Thyroid gland (tissue), 4 donors: ENCODE measurements at regions not wholly inside any gene's neighbourhood (a gene's known extent, or its start where the extent isn't known, plus 50 kb on each side); places are given as distances from the start of the nearest gene placed in this dataset.

Source experiments
- POLR2A ChIP-seq, 2 donors: fragments of 450-650 bp; IDR thresholded peaks; one replicate each; pipeline ENCODE4 v1.6.1; 2017; ENCODE audit warnings: antibody characterized with exemption in 2 of 2, mild to moderate bottlenecking in 2 of 2, moderate library complexity in 1 of 2
- TF ChIP-seq, protein P1 (sequence below), 6 experiments: fragments of 200-600 bp in 3 of 6; fragments of 450-650 bp in 3 of 6; sonication (generic) in 3 of 6; IDR thresholded peaks; one replicate each; pipeline ENCODE4 v1.5.1; 2016 to 2019; ENCODE audit warnings: antibody characterized with exemption in 6 of 6, mild to moderate bottlenecking in 2 of 6, inconsistent platforms in 1 of 6, moderate library complexity in 1 of 6

DNA sequence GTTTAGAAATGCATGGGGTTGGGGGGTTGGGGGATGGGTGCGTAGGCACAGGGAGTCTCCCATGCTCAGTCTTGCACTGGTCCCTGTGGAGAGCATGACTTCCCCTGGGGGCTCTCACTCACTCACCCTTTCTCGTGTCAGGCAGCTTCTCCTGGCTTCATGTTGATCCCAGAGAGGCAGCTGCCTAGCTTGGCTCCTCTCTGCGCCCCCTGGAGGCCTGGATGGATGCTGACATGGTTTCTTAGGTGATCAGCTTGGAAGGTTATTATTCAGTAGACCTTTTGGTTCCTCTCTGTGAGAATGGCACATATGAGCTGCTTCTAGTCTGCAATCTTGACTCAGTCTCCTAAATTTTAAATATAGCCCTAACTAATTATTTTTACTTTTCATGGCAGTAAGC lies 109.3 kb upstream of the FAM83B start:
- TF ChIP-seq POLR2A (IDR thresholded peaks at IDR 0.05), result no peak
- TF ChIP-seq, protein P1, sequence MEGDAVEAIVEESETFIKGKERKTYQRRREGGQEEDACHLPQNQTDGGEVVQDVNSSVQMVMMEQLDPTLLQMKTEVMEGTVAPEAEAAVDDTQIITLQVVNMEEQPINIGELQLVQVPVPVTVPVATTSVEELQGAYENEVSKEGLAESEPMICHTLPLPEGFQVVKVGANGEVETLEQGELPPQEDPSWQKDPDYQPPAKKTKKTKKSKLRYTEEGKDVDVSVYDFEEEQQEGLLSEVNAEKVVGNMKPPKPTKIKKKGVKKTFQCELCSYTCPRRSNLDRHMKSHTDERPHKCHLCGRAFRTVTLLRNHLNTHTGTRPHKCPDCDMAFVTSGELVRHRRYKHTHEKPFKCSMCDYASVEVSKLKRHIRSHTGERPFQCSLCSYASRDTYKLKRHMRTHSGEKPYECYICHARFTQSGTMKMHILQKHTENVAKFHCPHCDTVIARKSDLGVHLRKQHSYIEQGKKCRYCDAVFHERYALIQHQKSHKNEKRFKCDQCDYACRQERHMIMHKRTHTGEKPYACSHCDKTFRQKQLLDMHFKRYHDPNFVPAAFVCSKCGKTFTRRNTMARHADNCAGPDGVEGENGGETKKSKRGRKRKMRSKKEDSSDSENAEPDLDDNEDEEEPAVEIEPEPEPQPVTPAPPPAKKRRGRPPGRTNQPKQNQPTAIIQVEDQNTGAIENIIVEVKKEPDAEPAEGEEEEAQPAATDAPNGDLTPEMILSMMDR (IDR thresholded peaks at IDR 0.05), result no peak
